ENCODE measurements at regions not wholly inside any gene's neighbourhood (a gene's known extent, or its start where the extent isn't known, plus 50 kb on each side); places are given as distances from the start of the nearest gene placed in this dataset.

- WGBS (ENCODE audit: extremely low coverage, insufficient read length, low lambda C conversion rate), result no CpG with 5 or more reads among the region's 1 CpG
- Mint-ChIP-seq H3K27me3 (ENCODE audit: low read depth) (no peaks in the 10 kb centered on the region), H3K27ac (no peak overlapping the region), H3K9me3 (peaks cover 20 to 25% of the 10 kb centered on the region in 2 experiments), H3K36me3 (ENCODE audit: insufficient read depth in 1 of 3, low read depth in 3 of 3) (peaks cover 10 to 29% (median 17%) of the 10 kb centered on the region in 3 experiments), H3K4me3 (no peak overlapping the region), H3K4me1 (peaks cover 10 to 15% of the 10 kb centered on the region in 2 experiments)
- H3K4me1 ChIP-seq (ENCODE audit: insufficient read depth, low read length), result no peaks in the 10 kb centered on the region
- no peak overlapping the region for H2BK15ac ChIP-seq (ENCODE audit: low read depth, low read length)
- no peak overlapping the region for H3K4ac ChIP-seq (ENCODE audit: low read depth, low read length)
- H3K79me1 ChIP-seq (ENCODE audit: insufficient read depth, low read depth, low read length, poor library complexity, severe bottlenecking), result no peaks in the 10 kb centered on the region
- no peak overlapping the region for H3T11ph ChIP-seq (ENCODE audit: low read length)
- H3K56ac ChIP-seq (ENCODE audit: insufficient read length, low read depth, low read length), result no peak overlapping the region
- no peaks in the 10 kb centered on the region for H3K9me3 ChIP-seq (ENCODE audit: control insufficient read depth, low read depth, low read length)
- H3K27me3 ChIP-seq (ENCODE audit: insufficient read depth, low read length), result no peaks in the 10 kb centered on the region
- no peaks in the 10 kb centered on the region for H4K20me1 ChIP-seq (ENCODE audit: control insufficient read depth, insufficient read depth, insufficient read length)
- H3K14ac ChIP-seq (ENCODE audit: insufficient read depth, low read length), result no peak overlapping the region
- TF ChIP-seq, protein P1, sequence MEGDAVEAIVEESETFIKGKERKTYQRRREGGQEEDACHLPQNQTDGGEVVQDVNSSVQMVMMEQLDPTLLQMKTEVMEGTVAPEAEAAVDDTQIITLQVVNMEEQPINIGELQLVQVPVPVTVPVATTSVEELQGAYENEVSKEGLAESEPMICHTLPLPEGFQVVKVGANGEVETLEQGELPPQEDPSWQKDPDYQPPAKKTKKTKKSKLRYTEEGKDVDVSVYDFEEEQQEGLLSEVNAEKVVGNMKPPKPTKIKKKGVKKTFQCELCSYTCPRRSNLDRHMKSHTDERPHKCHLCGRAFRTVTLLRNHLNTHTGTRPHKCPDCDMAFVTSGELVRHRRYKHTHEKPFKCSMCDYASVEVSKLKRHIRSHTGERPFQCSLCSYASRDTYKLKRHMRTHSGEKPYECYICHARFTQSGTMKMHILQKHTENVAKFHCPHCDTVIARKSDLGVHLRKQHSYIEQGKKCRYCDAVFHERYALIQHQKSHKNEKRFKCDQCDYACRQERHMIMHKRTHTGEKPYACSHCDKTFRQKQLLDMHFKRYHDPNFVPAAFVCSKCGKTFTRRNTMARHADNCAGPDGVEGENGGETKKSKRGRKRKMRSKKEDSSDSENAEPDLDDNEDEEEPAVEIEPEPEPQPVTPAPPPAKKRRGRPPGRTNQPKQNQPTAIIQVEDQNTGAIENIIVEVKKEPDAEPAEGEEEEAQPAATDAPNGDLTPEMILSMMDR (conservative IDR thresholded peaks at IDR 0.05), result no peak
- H2BK12ac ChIP-seq (ENCODE audit: insufficient read length, low read depth, low read length), result no peak overlapping the region
- H4K8ac ChIP-seq (replicated peaks; ENCODE audit: insufficient read length, low read depth, low read length), result no peak overlapping the region
- no peak overlapping the region for H2BK5ac ChIP-seq (ENCODE audit: insufficient read length, low read length)
- H3K27ac ChIP-seq (ENCODE audit: insufficient read length, low read depth, low read length), result no peak overlapping the region
- no peak overlapping the region for H4K5ac ChIP-seq (ENCODE audit: insufficient read length, low read depth, low read length)
- H3K79me2 ChIP-seq (ENCODE audit: insufficient read depth, low read length), result no peaks in the 10 kb centered on the region
- no peak overlapping the region for H3K23ac ChIP-seq (ENCODE audit: insufficient read length, low read depth, low read length)
- no peak for DNase-seq
- H2AFZ ChIP-seq (ENCODE audit: low read length), result no peak overlapping the region
- no peaks in the 10 kb centered on the region for H3K23me2 ChIP-seq (ENCODE audit: insufficient read length, low read depth, low read length, poor library complexity, severe bottlenecking)
- H2BK20ac ChIP-seq (ENCODE audit: low read depth, low read length, poor library complexity, severe bottlenecking), result no peak overlapping the region
- H4K91ac ChIP-seq (ENCODE audit: insufficient read length, low read depth, low read length), result no peak overlapping the region
- no peak overlapping the region for H3K9ac ChIP-seq (ENCODE audit: extremely low read depth, insufficient read length, low read length)
- no peak overlapping the region for H2AK5ac ChIP-seq (ENCODE audit: insufficient read length, low read length)
- no peak overlapping the region for H3K18ac ChIP-seq (ENCODE audit: insufficient read length, low read depth, low read length)
- H3K4me2 ChIP-seq (ENCODE audit: insufficient read depth, insufficient read length, low read length), result no peak overlapping the region
- H2BK120ac ChIP-seq (ENCODE audit: low read depth, low read length, poor library complexity, severe bottlenecking), result no peak overlapping the region
These were observed 616.3 kb downstream of the UTRN start for GRCh38 chr6:144901412-144901811.

Measured in H9 (cell line).